ENCODE measurements at regions not wholly inside any gene's neighbourhood (a gene's known extent, or its start where the extent isn't known, plus 50 kb on each side); places are given as distances from the start of the nearest gene placed in this dataset.

GRCh38 chr4:97411356-97411755, 731.9 kb downstream of the STPG2 start:
- in situ Hi-C loops (cut with MboI) (no loop called here), intact Hi-C loops (cut with micrococcal nuclease; ENCODE audit: unreplicated experiment) (no loop called here)
- H3K27me3 ChIP-seq (replicated peaks in 1 of 2; ENCODE audit: control insufficient read depth in 2 of 2, insufficient read depth in 2 of 2, low read length in 1 of 2): no peaks in the 10 kb centered on the region
- no peak overlapping the region for H3K27ac ChIP-seq (ENCODE audit: control insufficient read depth, insufficient read depth)
- DNase-seq (ENCODE audit: low read depth, low spot score) (no peak), FAIRE-seq (no peak), ATAC-seq (no peak)
- H3K4me2 ChIP-seq (ENCODE audit: control insufficient read depth, insufficient read depth): no peak overlapping the region
- ChIA-PET POLR2A (no interaction called here), SMC1A (ENCODE audit: uncharacterized antibody, unreplicated experiment) (interaction anchor here (1.0 kb wide), 1 partner anchor 10 kb away, joined by 3 read pairs; no protein-coding TSS in a partner anchor), RAD21 (ENCODE audit: unreplicated experiment) (no interaction called here), CTCF (no interaction called here)
- TF ChIP-seq, protein P1, sequence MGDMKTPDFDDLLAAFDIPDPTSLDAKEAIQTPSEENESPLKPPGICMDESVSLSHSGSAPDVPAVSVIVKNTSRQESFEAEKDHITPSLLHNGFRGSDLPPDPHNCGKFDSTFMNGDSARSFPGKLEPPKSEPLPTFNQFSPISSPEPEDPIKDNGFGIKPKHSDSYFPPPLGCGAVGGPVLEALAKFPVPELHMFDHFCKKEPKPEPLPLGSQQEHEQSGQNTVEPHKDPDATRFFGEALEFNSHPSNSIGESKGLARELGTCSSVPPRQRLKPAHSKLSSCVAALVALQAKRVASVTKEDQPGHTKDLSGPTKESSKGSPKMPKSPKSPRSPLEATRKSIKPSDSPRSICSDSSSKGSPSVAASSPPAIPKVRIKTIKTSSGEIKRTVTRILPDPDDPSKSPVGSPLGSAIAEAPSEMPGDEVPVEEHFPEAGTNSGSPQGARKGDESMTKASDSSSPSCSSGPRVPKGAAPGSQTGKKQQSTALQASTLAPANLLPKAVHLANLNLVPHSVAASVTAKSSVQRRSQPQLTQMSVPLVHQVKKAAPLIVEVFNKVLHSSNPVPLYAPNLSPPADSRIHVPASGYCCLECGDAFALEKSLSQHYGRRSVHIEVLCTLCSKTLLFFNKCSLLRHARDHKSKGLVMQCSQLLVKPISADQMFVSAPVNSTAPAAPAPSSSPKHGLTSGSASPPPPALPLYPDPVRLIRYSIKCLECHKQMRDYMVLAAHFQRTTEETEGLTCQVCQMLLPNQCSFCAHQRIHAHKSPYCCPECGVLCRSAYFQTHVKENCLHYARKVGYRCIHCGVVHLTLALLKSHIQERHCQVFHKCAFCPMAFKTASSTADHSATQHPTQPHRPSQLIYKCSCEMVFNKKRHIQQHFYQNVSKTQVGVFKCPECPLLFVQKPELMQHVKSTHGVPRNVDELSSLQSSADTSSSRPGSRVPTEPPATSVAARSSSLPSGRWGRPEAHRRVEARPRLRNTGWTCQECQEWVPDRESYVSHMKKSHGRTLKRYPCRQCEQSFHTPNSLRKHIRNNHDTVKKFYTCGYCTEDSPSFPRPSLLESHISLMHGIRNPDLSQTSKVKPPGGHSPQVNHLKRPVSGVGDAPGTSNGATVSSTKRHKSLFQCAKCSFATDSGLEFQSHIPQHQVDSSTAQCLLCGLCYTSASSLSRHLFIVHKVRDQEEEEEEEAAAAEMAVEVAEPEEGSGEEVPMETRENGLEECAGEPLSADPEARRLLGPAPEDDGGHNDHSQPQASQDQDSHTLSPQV (IDR thresholded peaks at IDR 0.05): no peak
- TF ChIP-seq SUZ12 (IDR thresholded peaks at IDR 0.05; ENCODE audit: unreplicated experiment): no peak
- no peak for TF ChIP-seq ZSCAN29 (IDR thresholded peaks at IDR 0.05)
- no peak for TF ChIP-seq PAX5 (IDR thresholded peaks at IDR 0.05; ENCODE audit: borderline replicate concordance, low read depth, low read length)
- no peak for TF ChIP-seq SMC3 (IDR thresholded peaks at IDR 0.05; ENCODE audit: borderline replicate concordance, low read length)
- no peak for TF ChIP-seq ZNF274 (IDR thresholded peaks at IDR 0.05; ENCODE audit: insufficient read depth, insufficient read length)
- TF ChIP-seq, protein P2, sequence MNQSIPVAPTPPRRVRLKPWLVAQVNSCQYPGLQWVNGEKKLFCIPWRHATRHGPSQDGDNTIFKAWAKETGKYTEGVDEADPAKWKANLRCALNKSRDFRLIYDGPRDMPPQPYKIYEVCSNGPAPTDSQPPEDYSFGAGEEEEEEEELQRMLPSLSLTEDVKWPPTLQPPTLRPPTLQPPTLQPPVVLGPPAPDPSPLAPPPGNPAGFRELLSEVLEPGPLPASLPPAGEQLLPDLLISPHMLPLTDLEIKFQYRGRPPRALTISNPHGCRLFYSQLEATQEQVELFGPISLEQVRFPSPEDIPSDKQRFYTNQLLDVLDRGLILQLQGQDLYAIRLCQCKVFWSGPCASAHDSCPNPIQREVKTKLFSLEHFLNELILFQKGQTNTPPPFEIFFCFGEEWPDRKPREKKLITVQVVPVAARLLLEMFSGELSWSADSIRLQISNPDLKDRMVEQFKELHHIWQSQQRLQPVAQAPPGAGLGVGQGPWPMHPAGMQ (IDR thresholded peaks at IDR 0.05; ENCODE audit: borderline replicate concordance): no peak
- TF ChIP-seq NRF1 (conservative IDR thresholded peaks at IDR 0.05; ENCODE audit: low read depth, low read length): no peak
- no peak for TF ChIP-seq CBFB (IDR thresholded peaks at IDR 0.05; ENCODE audit: low read depth)
- no peak for TF ChIP-seq NR2C2 (IDR thresholded peaks at IDR 0.05; ENCODE audit: borderline replicate concordance, control insufficient read depth, insufficient read length, low read depth)
- no peak for TF ChIP-seq STAT1 (conservative IDR thresholded peaks at IDR 0.05)
- no peak for TF ChIP-seq POLR2AphosphoS5 (IDR thresholded peaks at IDR 0.05; ENCODE audit: low read length)
- no peak for TF ChIP-seq ZBTB33 (IDR thresholded peaks at IDR 0.05)
- no peak for TF ChIP-seq ETV6 (conservative IDR thresholded peaks at IDR 0.05 in 1 of 2, IDR thresholded peaks at IDR 0.05 in 1 of 2; ENCODE audit: borderline replicate concordance in 1 of 2, low read depth in 1 of 2)
- no peak for TF ChIP-seq TARDBP (IDR thresholded peaks at IDR 0.05; ENCODE audit: borderline replicate concordance)
- no peaks in the 10 kb centered on the region for H3K9me3 ChIP-seq (replicated peaks; ENCODE audit: control insufficient read depth, insufficient read depth, low read length)
- H3K4me3 ChIP-seq: no peak overlapping the region
- H3K9ac ChIP-seq (ENCODE audit: control insufficient read depth, insufficient read depth, low read length): no peak overlapping the region
- H2AFZ ChIP-seq (ENCODE audit: control insufficient read depth, low read depth, low read length): no peak overlapping the region
- no peaks in the 10 kb centered on the region for H4K20me1 ChIP-seq (ENCODE audit: control insufficient read depth, insufficient read depth)
- WGBS (ENCODE audit: insufficient coverage, insufficient replicate concordance, low lambda C conversion rate, missing lambda C conversion rate): 9% methylated on average over 3 of the region's 3 CpGs
- H3K79me2 ChIP-seq (ENCODE audit: control insufficient read depth, insufficient read depth, low read length): no peaks in the 10 kb centered on the region
- no peaks in the 10 kb centered on the region for H3K4me1 ChIP-seq (ENCODE audit: control insufficient read depth, insufficient read depth, low read length)
- BruUV-seq (replicated peaks): no TSS peak
- no peaks in the 10 kb centered on the region for H3K36me3 ChIP-seq (ENCODE audit: control insufficient read depth in 2 of 2, insufficient read depth in 2 of 2, low read length in 1 of 2)

All from GM12878 (cell line).